Cardiac septum (tissue), 1 donor: ENCODE measurements at regions not wholly inside any gene's neighbourhood (a gene's known extent, or its start where the extent isn't known, plus 50 kb on each side); places are given as distances from the start of the nearest gene placed in this dataset.

ENCODE experiments used
- DNase-seq: peaks from one replicate; pipeline ENCODE4 v3.0.0-alpha.2; 2020; ENCODE audit warnings: low spot score
- intact Hi-C: fragments of 100-400 bp; cut with DNase I; formaldehyde crosslinking; loops from one replicate; pipeline ENCODE4 v1.14.0; 2022
- donor health status: DM: no; HTN: no; CAD: no.

GRCh38 chr6:133040094-133040802 lies 200.9 kb upstream of the EYA4 start:
- DNase-seq: no peak
- intact Hi-C loops: no loop called here

GRCh38 chr6:133040803-133041419 lies 200.2 kb upstream of the EYA4 start:
- no peak for DNase-seq
- intact Hi-C loops: no loop called here

- DNase-seq: no peak
- intact Hi-C loops: no loop called here
Measured at GRCh38 chr6:133042550-133043120, 198.5 kb upstream of the EYA4 start.

GRCh38 chr6:133046576-133046975 lies 194.6 kb upstream of the EYA4 start:
- DNase-seq: no peak
- intact Hi-C loops: no loop called here

- DNase-seq: no peak
- intact Hi-C loops: no loop called here
Measured at GRCh38 chr6:133047065-133047665, 194.0 kb upstream of the EYA4 start.

- no peak for DNase-seq
- intact Hi-C loops: no loop called here
Measured at GRCh38 chr6:133047706-133048105, 193.5 kb upstream of the EYA4 start.

- intact Hi-C loops: no loop called here
- DNase-seq: no peak
Measured at GRCh38 chr6:133051240-133051639, 189.9 kb upstream of the EYA4 start.

- DNase-seq: no peak
- intact Hi-C loops: no loop called here
Measured at GRCh38 chr6:133052465-133052864, 188.7 kb upstream of the EYA4 start.

- no peak for DNase-seq
- intact Hi-C loops: no loop called here
Measured at GRCh38 chr6:133055441-133055966, 185.7 kb upstream of the EYA4 start.

GRCh38 chr6:133057352-133057751 lies 183.8 kb upstream of the EYA4 start:
- intact Hi-C loops: no loop called here
- DNase-seq: no peak

- no peak for DNase-seq
- intact Hi-C loops: loop anchor here (5.0 kb wide), 1 partner anchor 180 kb away; the partner anchor contains the start of gene EYA4
Measured at GRCh38 chr6:133062077-133062476, 179.1 kb upstream of the EYA4 start.

GRCh38 chr6:133062696-133063306 lies 178.4 kb upstream of the EYA4 start:
- intact Hi-C loops: loop anchor here (5.0 kb wide), 1 partner anchor 180 kb away; the partner anchor contains the start of gene EYA4
- DNase-seq: no peak

GRCh38 chr6:133067960-133068359 lies 173.2 kb upstream of the EYA4 start:
- intact Hi-C loops: loop anchor here (5.0 kb wide), 1 partner anchor 59 kb away; no protein-coding TSS in a partner anchor
- DNase-seq: no peak

GRCh38 chr6:133070410-133071043 lies 170.6 kb upstream of the EYA4 start:
- intact Hi-C loops: no loop called here

GRCh38 chr6:133079901-133080300 lies 161.3 kb upstream of the EYA4 start:
- intact Hi-C loops: no loop called here
- DNase-seq: no peak

More at GRCh38 chr6:133070410-133071043, 170.6 kb upstream of the EYA4 start:
- DNase-seq: no peak

- intact Hi-C loops: no loop called here
- DNase-seq: no peak
Measured at GRCh38 chr6:133083248-133083967, 157.7 kb upstream of the EYA4 start.

GRCh38 chr6:133085471-133085870 lies 155.7 kb upstream of the EYA4 start:
- intact Hi-C loops: no loop called here

GRCh38 chr6:133085896-133086295 lies 155.3 kb upstream of the EYA4 start:
- no peak for DNase-seq

More at GRCh38 chr6:133085471-133085870, 155.7 kb upstream of the EYA4 start:
- DNase-seq: no peak

More at GRCh38 chr6:133085896-133086295, 155.3 kb upstream of the EYA4 start:
- intact Hi-C loops: no loop called here
